Endothelial cell of umbilical vein (primary cell): ENCODE measurements at regions not wholly inside any gene's neighbourhood (a gene's known extent, or its start where the extent isn't known, plus 50 kb on each side); places are given as distances from the start of the nearest gene placed in this dataset.

Source experiments
- FOS ChIP-seq: IDR thresholded peaks from 2 replicates; pipeline ENCODE4 v1.6.1; 2011; ENCODE audit warnings: mild to moderate bottlenecking, low read length, moderate library complexity, borderline replicate concordance; ENCODE audit not compliant: insufficient read depth
- POLR2A ChIP-seq: IDR thresholded peaks from 2 replicates; pipeline ENCODE4 v1.6.1; 2012; ENCODE audit warnings: low read depth, mild to moderate bottlenecking, control low read depth, low read length
- TF ChIP-seq, protein P1 (sequence below), 2 donors: IDR thresholded peaks; 1 replicate in 1 of 2; 2 replicates in 1 of 2; pipeline ENCODE4 v1.5.1; 2011; ENCODE audit warnings: low read length in 2 of 2, mild to moderate bottlenecking in 2 of 2, moderate library complexity in 2 of 2, control low read depth in 1 of 2, inconsistent platforms in 1 of 2, low read depth in 1 of 2; ENCODE audit not compliant: insufficient read depth in 1 of 2; ENCODE audit errors: extremely low read depth in 1 of 2
- TF ChIP-seq, protein P2 (sequence below): IDR thresholded peaks from 2 replicates; pipeline ENCODE4 v1.6.1; 2011; ENCODE audit not compliant: insufficient read depth, insufficient read length

DNA sequence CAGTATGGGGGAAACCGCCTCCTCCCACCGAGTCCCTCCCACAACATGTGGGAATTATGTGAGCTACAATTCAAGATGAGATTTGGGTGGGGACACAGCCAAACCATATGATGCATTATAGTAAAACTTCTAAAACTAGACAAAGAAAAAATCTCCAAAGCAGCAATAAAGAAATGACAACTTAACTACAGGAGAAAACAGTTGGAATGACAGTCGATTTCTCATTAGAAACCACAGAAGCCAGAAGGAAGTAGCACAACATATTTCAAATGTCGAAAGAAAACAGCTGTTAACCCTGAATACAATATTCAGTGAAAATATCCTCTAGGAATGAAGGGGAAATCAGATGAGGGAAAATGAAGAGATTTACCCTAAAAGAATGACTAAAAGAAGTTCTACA, 53.5 kb upstream of the TCF4 start:
- TF ChIP-seq, protein P1, sequence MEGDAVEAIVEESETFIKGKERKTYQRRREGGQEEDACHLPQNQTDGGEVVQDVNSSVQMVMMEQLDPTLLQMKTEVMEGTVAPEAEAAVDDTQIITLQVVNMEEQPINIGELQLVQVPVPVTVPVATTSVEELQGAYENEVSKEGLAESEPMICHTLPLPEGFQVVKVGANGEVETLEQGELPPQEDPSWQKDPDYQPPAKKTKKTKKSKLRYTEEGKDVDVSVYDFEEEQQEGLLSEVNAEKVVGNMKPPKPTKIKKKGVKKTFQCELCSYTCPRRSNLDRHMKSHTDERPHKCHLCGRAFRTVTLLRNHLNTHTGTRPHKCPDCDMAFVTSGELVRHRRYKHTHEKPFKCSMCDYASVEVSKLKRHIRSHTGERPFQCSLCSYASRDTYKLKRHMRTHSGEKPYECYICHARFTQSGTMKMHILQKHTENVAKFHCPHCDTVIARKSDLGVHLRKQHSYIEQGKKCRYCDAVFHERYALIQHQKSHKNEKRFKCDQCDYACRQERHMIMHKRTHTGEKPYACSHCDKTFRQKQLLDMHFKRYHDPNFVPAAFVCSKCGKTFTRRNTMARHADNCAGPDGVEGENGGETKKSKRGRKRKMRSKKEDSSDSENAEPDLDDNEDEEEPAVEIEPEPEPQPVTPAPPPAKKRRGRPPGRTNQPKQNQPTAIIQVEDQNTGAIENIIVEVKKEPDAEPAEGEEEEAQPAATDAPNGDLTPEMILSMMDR (IDR thresholded peaks at IDR 0.05; ENCODE audit: extremely low read depth in 1 of 2, insufficient read depth in 1 of 2, low read depth in 1 of 2, low read length in 2 of 2): no peak
- TF ChIP-seq POLR2A (no peak), FOS (no peak)
- TF ChIP-seq, protein P2, sequence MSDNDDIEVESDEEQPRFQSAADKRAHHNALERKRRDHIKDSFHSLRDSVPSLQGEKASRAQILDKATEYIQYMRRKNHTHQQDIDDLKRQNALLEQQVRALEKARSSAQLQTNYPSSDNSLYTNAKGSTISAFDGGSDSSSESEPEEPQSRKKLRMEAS: no peak
